GM12878 (cell line): ENCODE measurements at regions not wholly inside any gene's neighbourhood (a gene's known extent, or its start where the extent isn't known, plus 50 kb on each side); places are given as distances from the start of the nearest gene placed in this dataset.

Experiments used
- ATAC-seq: fragments of 200-7000 bp; cut with Tn5 transposase; 3 replicates; pipeline ENCODE4 v1.9.1; 2020; ENCODE audit warnings: mild to moderate bottlenecking, moderate library complexity
- BruUV-seq: library from RNA; stranded (reverse); fragments of 400-500 nt; replicated peaks from 2 replicates; lab custom pipeline; 2021; lab: Mats Ljungman, UMichigan
- CTCF ChIA-PET: fragments of 300-600 bp; sonication (Branson Sonifier 250); formaldehyde crosslinking; extraction: SDS; loops from one replicate; lab custom pipeline; 2021; ENCODE audit warnings: inconsistent platforms; lab: Yijun Ruan, JAX
- POLR2A ChIA-PET: fragments of 350-600 bp; formaldehyde crosslinking; extraction: SDS; loops from one replicate; lab custom pipeline; 2021; ENCODE audit warnings: inconsistent platforms; lab: Charles Lee
- RAD21 ChIA-PET: fragments of 300-600 bp; sonication (Branson Sonifier 250); formaldehyde crosslinking; loops from one replicate; lab custom pipeline; 2023; ENCODE audit warnings: antibody characterized with exemption; ENCODE audit not compliant: unreplicated experiment; lab: Charles Lee
- SMC1A ChIA-PET: fragments of 300-600 bp; sonication (Branson Sonifier 250); formaldehyde crosslinking; loops from one replicate; lab custom pipeline; 2023; ENCODE audit not compliant: unreplicated experiment, uncharacterized antibody; lab: Charles Lee
- DNase-seq: peaks from one replicate; pipeline ENCODE4 v3.0.0-alpha.2; 2011; ENCODE audit warnings: low read depth, low spot score
- FAIRE-seq: peaks from 3 replicates; lab custom pipeline; 2011; peaks lifted over from hg19 to GRCh38; lab: Jason Lieb, UNC
- H2AFZ ChIP-seq: 2 replicates; pipeline ENCODE4 v1.6.0; 2011; ENCODE audit warnings: low read depth, low read length, control low read depth; ENCODE audit not compliant: control insufficient read depth
- H3K27ac ChIP-seq: 2 replicates; pipeline ENCODE4 v1.5.1; 2011; ENCODE audit warnings: control low read depth; ENCODE audit not compliant: control insufficient read depth, insufficient read depth
- H3K27me3 ChIP-seq, 2 experiments: replicated peaks in 1 of 2; 2 replicates each; pipeline versions ENCODE4 v1.6.0 to v1.6.1; 2011; ENCODE audit warnings: low read length in 1 of 2; ENCODE audit not compliant: control insufficient read depth in 2 of 2, insufficient read depth in 2 of 2
- H3K36me3 ChIP-seq, 2 experiments: 2 replicates each; pipeline ENCODE4 v1.5.1; 2011; ENCODE audit warnings: low read length in 1 of 2; ENCODE audit not compliant: control insufficient read depth in 2 of 2, insufficient read depth in 2 of 2
- H3K4me1 ChIP-seq: 2 replicates; pipeline ENCODE4 v1.6.1; 2011; ENCODE audit warnings: mild to moderate bottlenecking, low read length, moderate library complexity, mixed read lengths; ENCODE audit not compliant: control insufficient read depth, insufficient read depth
- H3K4me2 ChIP-seq: 2 replicates; pipeline ENCODE4 v1.6.0; 2011; ENCODE audit warnings: control low read depth; ENCODE audit not compliant: control insufficient read depth, insufficient read depth
- H3K4me3 ChIP-seq: fragments of 200-600 bp; sonication (generic); 2 replicates; pipeline ENCODE4 v1.5.1; 2016
- H3K79me2 ChIP-seq: 2 replicates; pipeline ENCODE4 v1.6.0; 2011; ENCODE audit warnings: low read length; ENCODE audit not compliant: control insufficient read depth, insufficient read depth
- H3K9ac ChIP-seq: 2 replicates; pipeline ENCODE4 v1.8.0; 2011; ENCODE audit warnings: low read length, control low read depth, mixed read lengths; ENCODE audit not compliant: control insufficient read depth, insufficient read depth
- H3K9me3 ChIP-seq: replicated peaks from 3 replicates; pipeline ENCODE4 v1.5.1; 2011; ENCODE audit warnings: mild to moderate bottlenecking, low read length; ENCODE audit not compliant: control insufficient read depth, insufficient read depth
- H4K20me1 ChIP-seq: 2 replicates; pipeline ENCODE4 v1.6.0; 2011; ENCODE audit not compliant: control insufficient read depth, insufficient read depth
- ATF7 ChIP-seq: fragments of 450-650 bp; IDR thresholded peaks from 2 replicates; pipeline ENCODE4 v1.6.1; 2016; ENCODE audit warnings: low read depth, mild to moderate bottlenecking
- CEBPB ChIP-seq, 2 experiments: fragments of 150-350 bp in 1 of 2; IDR thresholded peaks; 2 replicates each; pipeline ENCODE4 v1.6.1; 2012 to 2014; ENCODE audit warnings: low read depth in 2 of 2, low read length in 2 of 2, borderline replicate concordance in 1 of 2, inconsistent platforms in 1 of 2
- CHD1 ChIP-seq: IDR thresholded peaks from 2 replicates; pipeline ENCODE4 v1.6.1; 2012; ENCODE audit warnings: low read depth, low read length, improper control_type of control experiment
- EGR1 ChIP-seq, 2 experiments: IDR thresholded peaks; 1 replicate in 1 of 2; 2 replicates in 1 of 2; pipeline ENCODE4 v1.6.1; 2011 to 2012; ENCODE audit warnings: low read depth in 2 of 2, low read length in 2 of 2, borderline replicate concordance in 1 of 2, mild to moderate bottlenecking in 1 of 2, moderate library complexity in 1 of 2
- ESRRA ChIP-seq: IDR thresholded peaks from 2 replicates; pipeline ENCODE4 v1.6.1; 2012; ENCODE audit warnings: mild to moderate bottlenecking, low read length, improper control_type of control experiment
- HCFC1 ChIP-seq: fragments of 150-350 bp; IDR thresholded peaks from 2 replicates; pipeline ENCODE4 v1.6.1; 2014; ENCODE audit warnings: low read length
- HDAC2 ChIP-seq: fragments of 200-600 bp; sonication (generic); IDR thresholded peaks from 2 replicates; pipeline ENCODE4 v1.6.1; 2017
- IKZF2 ChIP-seq, 2 experiments: fragments of 450-650 bp; IDR thresholded peaks; 2 replicates each; pipeline ENCODE4 v1.6.1; 2017; ENCODE audit warnings: mild to moderate bottlenecking in 2 of 2, moderate library complexity in 2 of 2
- IRF3 ChIP-seq: fragments of 450-650 bp; IDR thresholded peaks from 2 replicates; pipeline ENCODE4 v1.6.1; 2014; ENCODE audit warnings: mild to moderate bottlenecking
- NFIC ChIP-seq: IDR thresholded peaks from 2 replicates; pipeline ENCODE4 v1.6.1; 2012; ENCODE audit warnings: low read depth, mild to moderate bottlenecking, inconsistent platforms, low read length, moderate library complexity
- NFYB ChIP-seq: IDR thresholded peaks from 2 replicates; pipeline ENCODE4 v1.6.1; 2011; ENCODE audit warnings: low read depth, mild to moderate bottlenecking, low read length, improper control_type of control experiment, moderate library complexity; ENCODE audit not compliant: insufficient read depth
- POLR2A ChIP-seq: IDR thresholded peaks from 2 replicates; pipeline ENCODE4 v1.6.1; 2011; ENCODE audit warnings: low read depth, mild to moderate bottlenecking, low read length
- RAD51 ChIP-seq: fragments of 450-650 bp; IDR thresholded peaks from 2 replicates; pipeline ENCODE4 v1.6.1; 2016; ENCODE audit warnings: moderate library complexity, mild to moderate bottlenecking, inconsistent platforms
- SIN3A ChIP-seq: IDR thresholded peaks from 2 replicates; pipeline ENCODE4 v1.6.1; 2012; ENCODE audit warnings: low read depth, low read length, improper control_type of control experiment
- SIX5 ChIP-seq: IDR thresholded peaks from 2 replicates; pipeline ENCODE4 v1.6.1; 2011; ENCODE audit warnings: mild to moderate bottlenecking, low read depth, low read length, moderate library complexity; ENCODE audit not compliant: severe bottlenecking
- SMAD1 ChIP-seq: fragments of 450-650 bp; IDR thresholded peaks from 2 replicates; pipeline ENCODE4 v1.6.1; 2018; ENCODE audit warnings: mild to moderate bottlenecking, low read depth; ENCODE audit not compliant: partially characterized antibody
- SMAD5 ChIP-seq: IDR thresholded peaks from 2 replicates; pipeline ENCODE4 v1.6.1; 2016; ENCODE audit warnings: antibody characterized with exemption, low read depth
- USF2 ChIP-seq: IDR thresholded peaks from 2 replicates; pipeline ENCODE4 v1.6.1; 2011; ENCODE audit warnings: low read depth, low read length, improper control_type of control experiment, borderline replicate concordance
- ZBTB40 ChIP-seq: fragments of 450-650 bp; IDR thresholded peaks from 2 replicates; pipeline ENCODE4 v1.6.1; 2016; ENCODE audit warnings: mild to moderate bottlenecking, moderate library complexity, borderline replicate concordance
- ZNF24 ChIP-seq: fragments of 450-650 bp; IDR thresholded peaks from 2 replicates; pipeline ENCODE4 v1.6.1; 2017; ENCODE audit warnings: antibody characterized with exemption, mild to moderate bottlenecking
- WGBS: methylation state at CpG from one replicate; pipeline ENCODE4 v1.1.6; 2016; ENCODE audit warnings: low lambda C conversion rate; ENCODE audit not compliant: insufficient replicate concordance, insufficient coverage; ENCODE audit errors: missing lambda C conversion rate; 5-methylcytosine and 5-hydroxymethylcytosine counted together
- in situ Hi-C: fragments of 300-500 bp; cut with MboI; formaldehyde crosslinking; loops from 9 replicates; pipeline ENCODE4 v1.14.3; 2018; ENCODE audit warnings: mixed read lengths
- intact Hi-C: fragments of 100-400 bp; cut with micrococcal nuclease; formaldehyde crosslinking; loops from one replicate; pipeline ENCODE4 v1.14.2; 2022; ENCODE audit not compliant: unreplicated experiment

DNA sequence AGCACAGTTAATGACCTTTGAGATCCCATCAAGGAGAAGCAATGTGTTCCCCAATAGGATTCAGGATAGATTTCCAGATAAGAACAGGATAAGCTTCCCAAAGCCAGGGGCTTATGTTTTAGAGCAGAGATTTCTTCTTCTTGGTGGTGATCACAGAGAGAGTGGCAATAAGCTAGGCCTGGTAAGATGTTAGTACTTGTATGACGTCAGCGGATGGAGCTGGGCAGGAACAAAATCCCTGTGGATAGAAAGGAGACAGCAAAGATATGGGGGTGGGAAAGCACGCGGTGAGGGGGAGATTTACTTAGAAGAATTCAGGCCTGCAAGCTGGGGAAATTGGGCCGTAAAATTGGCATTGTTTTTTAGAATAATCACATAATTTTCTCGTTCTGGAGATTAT is 323.0 kb downstream of the MTX2 start:
- no TSS peak for BruUV-seq
- in situ Hi-C loops: no loop called here
- Histone ChIP-seq H3K4me1 (no peaks in the 10 kb centered on the region), H4K20me1 (no peaks in the 10 kb centered on the region), H3K36me3 (no peaks in the 10 kb centered on the region), H3K27me3 (peaks cover 0 to 2% of the 10 kb centered on the region in 2 experiments; a peak in 2 of 4 replicates), H3K9ac (no peak overlapping the region), H2AFZ (no peak overlapping the region), H3K9me3 (no peaks in the 10 kb centered on the region), H3K4me2 (no peak overlapping the region), H3K4me3 (no peak overlapping the region), H3K27ac (no peak overlapping the region), H3K79me2 (no peaks in the 10 kb centered on the region)
- intact Hi-C loops: no loop called here
- POLR2A ChIA-PET: no interaction called here
- SMC1A ChIA-PET: no interaction called here
- 36% methylated on average over 6 of the region's 6 CpGs for WGBS
- no peak for ATAC-seq
- TF ChIP-seq SMAD1: no peak
- TF ChIP-seq CHD1: no peak
- no peak for TF ChIP-seq SMAD5
- no peak for TF ChIP-seq IRF3
- TF ChIP-seq ESRRA: no peak
- TF ChIP-seq SIX5: no peak
- no peak for TF ChIP-seq CEBPB (IDR thresholded peaks at IDR 0.05; ENCODE audit: borderline replicate concordance in 1 of 2, low read depth in 2 of 2, low read length in 2 of 2)
- TF ChIP-seq POLR2A: no peak
- no peak for TF ChIP-seq ZNF24
- no peak for TF ChIP-seq ZBTB40
- no peak for TF ChIP-seq EGR1 (IDR thresholded peaks at IDR 0.05; ENCODE audit: borderline replicate concordance in 1 of 2, low read depth in 2 of 2, low read length in 2 of 2)
- no peak for TF ChIP-seq ATF7
- TF ChIP-seq IKZF2 (IDR thresholded peaks at IDR 0.05): no peak
- no peak for TF ChIP-seq NFYB
- no peak for TF ChIP-seq HCFC1
- no peak for TF ChIP-seq HDAC2
- TF ChIP-seq USF2: no peak
- TF ChIP-seq SIN3A: no peak
- TF ChIP-seq NFIC: no peak
- no peak for TF ChIP-seq RAD51
- no peak for FAIRE-seq
- RAD21 ChIA-PET: no interaction called here
- CTCF ChIA-PET: interaction anchor here (1.0 kb wide), 1 partner anchor 31 kb away, joined by 3 read pairs; no protein-coding TSS in a partner anchor
- no peak for DNase-seq
